B cell (primary cell): ENCODE measurements at regions not wholly inside any gene's neighbourhood (a gene's known extent, or its start where the extent isn't known, plus 50 kb on each side); places are given as distances from the start of the nearest gene placed in this dataset.

ENCODE experiments used
- CTCF ChIP-seq: fragments of 200-600 bp; IDR thresholded peaks from one replicate; pipeline ENCODE4 v1.8.0; 2022; ENCODE audit warnings: antibody characterized with exemption, mild to moderate bottlenecking
- EZH2 ChIP-seq: IDR thresholded peaks from 2 replicates; pipeline ENCODE4 v1.6.1; 2012; ENCODE audit warnings: borderline replicate concordance, low read depth, mild to moderate bottlenecking, moderate library complexity, low read length; ENCODE audit not compliant: insufficient read depth, poor library complexity, severe bottlenecking

- TF ChIP-seq CTCF: no peak
- no peak for TF ChIP-seq EZH2
These were observed 273.5 kb downstream of the TCERG1L start for GRCh38 chr10:131038056-131038455.
